ENCODE measurements at regions not wholly inside any gene's neighbourhood (a gene's known extent, or its start where the extent isn't known, plus 50 kb on each side); places are given as distances from the start of the nearest gene placed in this dataset.
"Not testable (repeated sequence)": the region's sequence is repeated elsewhere in the genome, so short reads cannot be mapped to it uniquely, and the experiment has no call there.

DNA sequence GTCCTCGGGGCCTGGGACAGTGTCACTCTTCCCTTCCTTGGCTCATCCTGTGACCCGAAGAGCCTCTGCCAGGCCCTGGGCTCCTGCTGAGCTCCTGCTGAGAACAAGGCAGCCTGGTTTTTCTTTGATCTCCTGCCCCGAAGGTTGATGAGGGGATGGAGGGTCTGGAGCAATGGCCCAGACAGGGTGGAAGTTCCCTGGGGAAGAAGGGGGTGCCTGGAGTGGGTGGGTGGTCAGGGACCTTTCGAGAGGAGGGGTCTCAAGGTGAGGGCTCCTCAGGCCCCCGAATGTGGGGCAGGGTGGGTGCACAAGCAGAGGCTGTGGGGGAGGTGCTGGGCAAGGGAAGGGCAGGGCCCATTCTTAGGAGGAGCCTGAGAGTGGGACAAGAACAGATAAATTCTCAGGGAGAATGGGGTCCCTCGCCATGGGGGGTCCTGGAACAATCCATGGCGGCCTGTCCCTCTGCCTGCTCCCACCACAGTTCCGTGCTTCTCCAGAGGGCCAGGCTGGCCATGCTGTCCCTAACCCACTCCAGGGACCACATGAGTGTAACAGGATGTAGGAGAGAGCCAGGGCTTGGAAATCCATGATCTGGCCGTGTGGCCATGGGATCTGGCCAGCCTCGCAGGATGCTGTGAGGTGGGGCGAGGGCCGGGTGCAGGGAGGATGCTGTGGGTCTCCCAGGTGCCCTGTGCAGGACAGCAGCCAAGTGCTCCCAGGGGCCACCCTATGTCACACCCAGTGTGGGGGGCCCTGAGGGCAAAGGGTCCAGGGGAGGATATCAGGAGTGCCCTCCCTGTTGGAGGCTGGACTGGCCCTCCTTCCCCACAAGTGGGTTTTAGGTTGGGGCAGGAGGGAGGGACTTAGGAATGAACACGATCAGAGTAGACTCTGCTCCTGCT, 128.5 kb upstream of the LPCAT1 start:
- peak; percentile 6 for DNase-seq
- Mint-ChIP-seq H3K9me3 (no peaks in the 10 kb centered on the region), H3K4me3 (no peak overlapping the region), H3K36me3 (no peaks in the 10 kb centered on the region), H3K4me1 (ENCODE audit: low read depth) (peaks cover 3% of the 10 kb centered on the region), H3K27me3 (peaks cover 33% of the 10 kb centered on the region), H3K27ac (no peak overlapping the region)
- CTCF ChIA-PET = interaction anchor here (1.2 to 2.3 kb wide), 4 partner anchors 9 to 272 kb away, joined by 3 to 8 read pairs (median 4); no protein-coding TSS in a partner anchor
- intact Hi-C loops (cut with micrococcal nuclease) = no loop called here
- POLR2A ChIA-PET = no interaction called here

DNA sequence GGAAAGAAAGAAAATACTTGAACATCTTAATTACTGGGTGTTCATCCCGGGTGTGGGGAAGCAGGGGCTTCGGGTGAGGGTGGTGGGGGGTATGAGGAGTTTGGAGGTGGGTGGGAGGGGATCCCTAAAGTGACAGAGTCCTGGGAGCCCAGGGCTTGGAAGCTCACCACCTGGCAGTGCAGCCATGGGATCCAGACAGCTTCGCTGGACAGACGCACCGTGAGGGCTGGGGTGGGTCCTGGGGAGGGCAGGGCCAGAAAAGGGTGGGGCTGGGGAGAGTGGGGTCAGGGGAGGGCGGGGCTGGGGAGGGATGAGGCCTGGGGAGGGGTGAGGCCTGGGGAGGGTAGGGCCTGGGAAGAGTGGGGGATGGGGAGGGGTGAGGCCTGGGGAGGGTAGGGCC, 127.5 kb upstream of the LPCAT1 start:
- CTCF ChIA-PET = no interaction called here
- Mint-ChIP-seq H3K27me3 (peaks cover 33% of the 10 kb centered on the region), H3K9me3 (no peaks in the 10 kb centered on the region), H3K36me3 (no peaks in the 10 kb centered on the region), H3K4me1 (ENCODE audit: low read depth) (peaks cover 3% of the 10 kb centered on the region), H3K27ac (no peak overlapping the region), H3K4me3 (no peak overlapping the region)
- DNase-seq = no peak
- intact Hi-C loops (cut with micrococcal nuclease) = no loop called here
- POLR2A ChIA-PET = no interaction called here

- Mint-ChIP-seq H3K9me3 (no peaks in the 10 kb centered on the region), H3K27ac (no peak overlapping the region), H3K4me3 (no peak overlapping the region), H3K27me3 (peaks cover 39% of the 10 kb centered on the region), H3K36me3 (no peaks in the 10 kb centered on the region), H3K4me1 (ENCODE audit: low read depth) (peaks cover 3% of the 10 kb centered on the region)
- intact Hi-C loops (cut with micrococcal nuclease) = loop anchor here (10.0 kb wide), 1 partner anchor 725 kb away; no protein-coding TSS in a partner anchor
- DNase-seq = peak; percentile 9
- ChIA-PET POLR2A (no interaction called here), CTCF (no interaction called here)
Observed at GRCh38 chr5:1649554-1649953, 125.8 kb upstream of the LPCAT1 start.

GRCh38 chr5:1648806-1649205, 125.0 kb upstream of the LPCAT1 start:
- Mint-ChIP-seq H3K4me1 (ENCODE audit: low read depth) (peaks cover 6% of the 10 kb centered on the region), H3K4me3 (no peak overlapping the region), H3K9me3 (no peaks in the 10 kb centered on the region), H3K27ac (no peak overlapping the region), H3K27me3 (peaks cover 43% of the 10 kb centered on the region), H3K36me3 (no peaks in the 10 kb centered on the region)
- ChIA-PET CTCF (interaction anchor here (1.0 to 1.2 kb wide), 2 partner anchors 168 to 480 kb away, joined by 3 read pairs; no protein-coding TSS in a partner anchor), POLR2A (no interaction called here)
- intact Hi-C loops (cut with micrococcal nuclease) = loop anchor here (10.0 kb wide), 1 partner anchor 724 kb away; no protein-coding TSS in a partner anchor
- no peak for DNase-seq

GRCh38 chr5:1647580-1647979, 123.8 kb upstream of the LPCAT1 start:
- ChIA-PET POLR2A (no interaction called here), CTCF (interaction anchor here (0.6 to 1.2 kb wide), 2 partner anchors 175 to 479 kb away, joined by 3 read pairs; no protein-coding TSS in a partner anchor)
- DNase-seq = no peak
- Mint-ChIP-seq H3K4me3 (no peak overlapping the region), H3K27ac (no peak overlapping the region), H3K27me3 (peaks cover 40% of the 10 kb centered on the region), H3K36me3 (no peaks in the 10 kb centered on the region), H3K9me3 (no peaks in the 10 kb centered on the region), H3K4me1 (ENCODE audit: low read depth) (peaks cover 3% of the 10 kb centered on the region)
- intact Hi-C loops (cut with micrococcal nuclease) = loop anchor here (10.0 kb wide), 1 partner anchor 723 kb away; no protein-coding TSS in a partner anchor

DNA sequence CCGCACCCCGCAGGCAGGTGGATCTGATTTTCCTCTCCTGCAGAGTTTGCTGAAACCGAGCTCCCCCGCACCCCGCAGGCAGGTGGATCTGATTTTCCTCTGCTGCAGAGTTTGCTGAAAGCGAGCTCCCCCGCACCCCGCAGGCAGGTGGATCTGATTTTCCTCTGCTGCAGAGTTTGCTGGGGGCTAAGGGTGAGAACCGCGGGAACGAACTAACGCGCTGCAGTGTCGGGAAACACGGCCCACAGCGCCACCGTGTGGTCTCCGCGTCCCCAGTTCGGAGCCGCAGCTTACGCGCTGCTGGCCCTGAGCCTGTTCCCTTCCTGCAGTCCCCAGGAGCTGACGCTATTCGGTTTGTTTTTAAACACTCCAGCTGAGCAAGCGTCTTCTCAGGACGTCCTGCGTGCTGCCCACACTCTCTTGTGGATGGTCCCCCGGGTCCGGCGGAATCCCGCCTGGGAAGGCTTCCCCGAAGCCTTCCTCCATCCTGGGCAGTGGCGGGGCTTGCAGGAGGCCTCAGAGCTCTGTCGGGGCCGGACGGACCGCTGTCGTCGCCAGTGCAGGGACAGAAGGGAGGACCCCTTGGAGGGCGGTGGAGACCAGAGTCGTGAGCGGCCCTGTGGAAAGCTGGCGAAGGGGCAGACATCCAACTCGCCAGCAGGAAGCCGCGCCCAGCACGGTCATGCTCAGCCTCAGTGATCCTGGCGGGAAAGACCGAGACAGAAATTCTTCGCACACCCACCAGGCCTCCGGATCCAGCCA, 121.2 kb upstream of the LPCAT1 start:
- CTCF ChIA-PET = interaction anchor here (0.6 to 3.1 kb wide), 40 partner anchors 9 to 753 kb away, joined by 3 to 38 read pairs (median 4); partner anchors contain the start of genes BRD9, CLPTM1L, LPCAT1 and TRIP13
- Mint-ChIP-seq H3K27ac (no peak overlapping the region), H3K27me3 (peaks cover 34% of the 10 kb centered on the region), H3K9me3 (no peaks in the 10 kb centered on the region), H3K4me3 (no peak overlapping the region), H3K4me1 (ENCODE audit: low read depth) (peaks cover 8% of the 10 kb centered on the region), H3K36me3 (no peaks in the 10 kb centered on the region)
- POLR2A ChIA-PET = no interaction called here
- DNase-seq = peak; percentile 81
- intact Hi-C loops (cut with micrococcal nuclease) = loop anchor here (10.0 kb wide), 1 partner anchor 720 kb away; no protein-coding TSS in a partner anchor

- POLR2A ChIA-PET = not testable (repeated sequence)
- intact Hi-C loops (cut with micrococcal nuclease) = loop anchor here (10.0 kb wide), 1 partner anchor 720 kb away; no protein-coding TSS in a partner anchor
Observed at GRCh38 chr5:1644393-1644809, 120.6 kb upstream of the LPCAT1 start.

GRCh38 chr5:1643651-1644392, 120.1 kb upstream of the LPCAT1 start:
- Mint-ChIP-seq H3K4me1 (ENCODE audit: low read depth) (peaks cover 8% of the 10 kb centered on the region), H3K27me3 (peaks cover 30% of the 10 kb centered on the region), H3K36me3 (no peaks in the 10 kb centered on the region), H3K4me3 (no peak overlapping the region), H3K9me3 (no peaks in the 10 kb centered on the region), H3K27ac (no peak overlapping the region)
- no peak for DNase-seq
- POLR2A ChIA-PET = no interaction called here
- intact Hi-C loops (cut with micrococcal nuclease) = loop anchor here (10.0 kb wide), 1 partner anchor 719 kb away; no protein-coding TSS in a partner anchor
- CTCF ChIA-PET = interaction anchor here (0.6 to 3.1 kb wide), 13 partner anchors 10 to 481 kb away, joined by 3 to 35 read pairs (median 7); no protein-coding TSS in a partner anchor

More at GRCh38 chr5:1644393-1644809, 120.6 kb upstream of the LPCAT1 start:
- not testable (repeated sequence) for H3K27ac Mint-ChIP-seq; H3K4me3 Mint-ChIP-seq; H3K9me3 Mint-ChIP-seq; DNase-seq; H3K36me3 Mint-ChIP-seq; H3K4me1 Mint-ChIP-seq (ENCODE audit: low read depth)
- CTCF ChIA-PET = interaction anchor here (0.7 to 3.1 kb wide), 28 partner anchors 9 to 752 kb away, joined by 3 to 38 read pairs (median 6); partner anchors contain the start of genes BRD9, LPCAT1 and TRIP13
- peaks cover 34% of the 10 kb centered on the region for H3K27me3 Mint-ChIP-seq

GRCh38 chr5:1642621-1643061, 118.9 kb upstream of the LPCAT1 start:
- ChIA-PET POLR2A (no interaction called here), CTCF (interaction anchor here (0.6 to 3.1 kb wide), 5 partner anchors 11 to 1384 kb away, joined by 3 to 11 read pairs (median 5); no protein-coding TSS in a partner anchor)
- intact Hi-C loops (cut with micrococcal nuclease) = loop anchor here (10.0 kb wide), 1 partner anchor 718 kb away; no protein-coding TSS in a partner anchor
- Mint-ChIP-seq H3K4me1 (ENCODE audit: low read depth) (peaks cover 8% of the 10 kb centered on the region), H3K4me3 (no peak overlapping the region), H3K27me3 (peaks cover 29% of the 10 kb centered on the region), H3K9me3 (no peaks in the 10 kb centered on the region), H3K36me3 (no peaks in the 10 kb centered on the region), H3K27ac (no peak overlapping the region)
- DNase-seq = no peak

- ChIA-PET CTCF (interaction anchor here (0.6 to 1.6 kb wide), 3 partner anchors 11 to 1383 kb away, joined by 3 to 8 read pairs (median 3); no protein-coding TSS in a partner anchor), POLR2A (no interaction called here)
- Mint-ChIP-seq H3K4me1 (ENCODE audit: low read depth) (peaks cover 8% of the 10 kb centered on the region), H3K4me3 (no peak overlapping the region), H3K36me3 (no peaks in the 10 kb centered on the region), H3K27ac (no peak overlapping the region), H3K27me3 (peaks cover 27% of the 10 kb centered on the region), H3K9me3 (no peaks in the 10 kb centered on the region)
- no peak for DNase-seq
- intact Hi-C loops (cut with micrococcal nuclease) = loop anchor here (10.0 kb wide), 1 partner anchor 717 kb away; no protein-coding TSS in a partner anchor
Observed at GRCh38 chr5:1642221-1642620, 118.5 kb upstream of the LPCAT1 start.

- Mint-ChIP-seq H3K36me3 (no peaks in the 10 kb centered on the region), H3K27ac (no peak overlapping the region), H3K9me3 (no peaks in the 10 kb centered on the region), H3K4me1 (ENCODE audit: low read depth) (peaks cover 8% of the 10 kb centered on the region), H3K27me3 (peaks cover 27% of the 10 kb centered on the region), H3K4me3 (no peak overlapping the region)
- CTCF ChIA-PET = interaction anchor here (0.7 to 0.9 kb wide), 2 partner anchors 162 to 497 kb away, joined by 4 read pairs; no protein-coding TSS in a partner anchor
- intact Hi-C loops (cut with micrococcal nuclease) = loop anchor here (1.0 to 10.0 kb wide), 6 partner anchors 47 to 717 kb away; no protein-coding TSS in a partner anchor
- DNase-seq = peak; percentile 89
- POLR2A ChIA-PET = no interaction called here
Observed at GRCh38 chr5:1641560-1642166, 117.9 kb upstream of the LPCAT1 start.
